OCI-LY3 (cell line): ENCODE measurements at regions not wholly inside any gene's neighbourhood (a gene's known extent, or its start where the extent isn't known, plus 50 kb on each side); places are given as distances from the start of the nearest gene placed in this dataset.

Experiments used
- H2AFZ ChIP-seq: fragments of 200-600, 300-600 bp; shearing (Covaris generic); 2 replicates; pipeline ENCODE4 v1.6.0; 2014; ENCODE audit warnings: antibody characterized with exemption, low read depth, low read length
- H3K27ac ChIP-seq: fragments of 200-600, 300-600 bp; sonication (generic); 2 replicates; pipeline ENCODE4 v1.5.1; 2014; ENCODE audit warnings: mild to moderate bottlenecking, low read length, moderate library complexity, mixed read lengths
- H3K27me3 ChIP-seq: fragments of 200-600, 300-600 bp; sonication (generic); 2 replicates; pipeline ENCODE4 v1.6.1; 2014; ENCODE audit warnings: low read depth, low read length, mixed read lengths
- H3K36me3 ChIP-seq: fragments of 200-600, 300-600 bp; sonication (generic); replicated peaks from 2 replicates; pipeline ENCODE3; 2014; ENCODE audit warnings: low read depth, low read length, mixed read lengths
- H3K4me1 ChIP-seq: fragments of 300-600, 200-600 bp; sonication (generic); 2 replicates; pipeline ENCODE4 v1.6.1; 2014; ENCODE audit warnings: low read length, mixed read lengths
- H3K4me2 ChIP-seq: fragments of 200-600, 300-600 bp; sonication (generic); 2 replicates; pipeline ENCODE4 v1.6.1; 2014; ENCODE audit warnings: low read length, mixed read lengths
- H3K4me3 ChIP-seq: fragments of 300-600, 200-600 bp; sonication (generic); 2 replicates; pipeline ENCODE4 v1.5.1; 2014; ENCODE audit warnings: antibody characterized with exemption, mild to moderate bottlenecking, low read length, moderate library complexity
- H3K79me2 ChIP-seq: fragments of 300-600, 200-600 bp; shearing (Covaris generic); 2 replicates; pipeline ENCODE4 v1.6.1; 2014; ENCODE audit warnings: mild to moderate bottlenecking, low read length, mixed read lengths
- H3K9ac ChIP-seq: fragments of 300-600, 200-600 bp; shearing (Covaris generic); 2 replicates; pipeline ENCODE4 v1.6.0; 2014; ENCODE audit warnings: mild to moderate bottlenecking, low read length, moderate library complexity
- H3K9me3 ChIP-seq: fragments of 200-600, 300-600 bp; shearing (Covaris generic); 2 replicates; pipeline ENCODE4 v1.6.1; 2014; ENCODE audit warnings: low read length, mixed read lengths; ENCODE audit not compliant: insufficient read depth
- H4K20me1 ChIP-seq: fragments of 200-600, 300-600 bp; sonication (generic); 2 replicates; pipeline ENCODE4 v1.6.1; 2016; ENCODE audit warnings: low read length, mixed read lengths; ENCODE audit not compliant: insufficient read depth
- CTCF ChIP-seq: fragments of 200-600, 300-600 bp; sonication (generic); IDR thresholded peaks from 2 replicates; pipeline ENCODE4 v1.5.1; 2014; ENCODE audit warnings: antibody characterized with exemption, low read length, low read depth
- EZH2phosphoT487 ChIP-seq: fragments of 200-600 bp; shearing (Covaris generic); IDR thresholded peaks from 2 replicates; pipeline ENCODE4 v1.6.1; 2018; ENCODE audit warnings: antibody characterized with exemption, mixed run types, low read depth

GRCh38 chr3:168371846-168372245 lies 276.1 kb upstream of the GOLIM4 start:
- no peaks in the 10 kb centered on the region for H3K36me3 ChIP-seq
- H3K9me3 ChIP-seq = peaks cover 6% of the 10 kb centered on the region; the same call in 1 of the 2 replicates
- no peak overlapping the region for H2AFZ ChIP-seq
- no peaks in the 10 kb centered on the region for H3K27me3 ChIP-seq
- no peak overlapping the region for H3K4me3 ChIP-seq
- H3K79me2 ChIP-seq = 0 out of 2 replicates have a peak, but pooled peaks cover 2% of the 10 kb centered on the region
- no peak for TF ChIP-seq EZH2phosphoT487
- TF ChIP-seq CTCF = no peak
- H3K4me1 ChIP-seq = no peaks in the 10 kb centered on the region
- H3K4me2 ChIP-seq = no peak overlapping the region
- H4K20me1 ChIP-seq = no peaks in the 10 kb centered on the region; the same call in 1 of the 2 replicates
- H3K27ac ChIP-seq = no peak overlapping the region
- no peak overlapping the region for H3K9ac ChIP-seq

- no peak overlapping the region for H3K4me3 ChIP-seq
- no peaks in the 10 kb centered on the region for H3K79me2 ChIP-seq
- H4K20me1 ChIP-seq = no peaks in the 10 kb centered on the region
- no peaks in the 10 kb centered on the region for H3K4me1 ChIP-seq
- H3K36me3 ChIP-seq = peaks cover 7% of the 10 kb centered on the region
- H3K4me2 ChIP-seq = no peak overlapping the region
- H3K9me3 ChIP-seq = no peaks in the 10 kb centered on the region
- no peak overlapping the region for H2AFZ ChIP-seq
- H3K27ac ChIP-seq = no peak overlapping the region
- H3K27me3 ChIP-seq = no peaks in the 10 kb centered on the region
- TF ChIP-seq CTCF = no peak
- TF ChIP-seq EZH2phosphoT487 = no peak
- no peak overlapping the region for H3K9ac ChIP-seq
Observed at GRCh38 chr3:168364967-168365366, 269.2 kb upstream of the GOLIM4 start.

- peaks cover 7% of the 10 kb centered on the region for H3K36me3 ChIP-seq
- H3K4me2 ChIP-seq = no peak overlapping the region
- H2AFZ ChIP-seq = no peak overlapping the region
- no peaks in the 10 kb centered on the region for H3K4me1 ChIP-seq
- no peaks in the 10 kb centered on the region for H3K27me3 ChIP-seq
- no peaks in the 10 kb centered on the region for H4K20me1 ChIP-seq
- no peak overlapping the region for H3K9ac ChIP-seq
- no peaks in the 10 kb centered on the region for H3K9me3 ChIP-seq
- TF ChIP-seq CTCF = no peak
- TF ChIP-seq EZH2phosphoT487 = no peak
- H3K4me3 ChIP-seq = no peak overlapping the region
- H3K27ac ChIP-seq = no peak overlapping the region
- no peaks in the 10 kb centered on the region for H3K79me2 ChIP-seq
Observed at GRCh38 chr3:168362661-168363247, 267.0 kb upstream of the GOLIM4 start.

- no peak overlapping the region for H3K9ac ChIP-seq
- no peaks in the 10 kb centered on the region for H3K9me3 ChIP-seq
- H3K36me3 ChIP-seq = peaks cover 7% of the 10 kb centered on the region
- no peak overlapping the region for H3K4me2 ChIP-seq
- H3K79me2 ChIP-seq = no peaks in the 10 kb centered on the region
- no peaks in the 10 kb centered on the region for H4K20me1 ChIP-seq
- H3K4me3 ChIP-seq = no peak overlapping the region
- H3K27me3 ChIP-seq = no peaks in the 10 kb centered on the region
- H3K4me1 ChIP-seq = no peaks in the 10 kb centered on the region
- no peak overlapping the region for H2AFZ ChIP-seq
- TF ChIP-seq CTCF (no peak), EZH2phosphoT487 (no peak)
- no peak overlapping the region for H3K27ac ChIP-seq
Observed at GRCh38 chr3:168362156-168362555, 266.4 kb upstream of the GOLIM4 start.
